ENCODE measurements at regions not wholly inside any gene's neighbourhood (a gene's known extent, or its start where the extent isn't known, plus 50 kb on each side); places are given as distances from the start of the nearest gene placed in this dataset.
"Not testable (repeated sequence)": the region's sequence is repeated elsewhere in the genome, so short reads cannot be mapped to it uniquely, and the experiment has no call there.

GRCh38 chr13:22846551-22846950 is 334.2 kb upstream of the SGCG start:
- H3K27me3 ChIP-seq (ENCODE audit: control insufficient read depth, insufficient read depth, low read length): no peaks in the 10 kb centered on the region
- no peak for DNase-seq
- no peaks in the 10 kb centered on the region for H3K36me3 ChIP-seq (replicated peaks; ENCODE audit: control insufficient read depth, insufficient read depth, low read length)
- no peak overlapping the region for H3K4me3 ChIP-seq (ENCODE audit: insufficient read depth, low read depth, low read length)

DNA sequence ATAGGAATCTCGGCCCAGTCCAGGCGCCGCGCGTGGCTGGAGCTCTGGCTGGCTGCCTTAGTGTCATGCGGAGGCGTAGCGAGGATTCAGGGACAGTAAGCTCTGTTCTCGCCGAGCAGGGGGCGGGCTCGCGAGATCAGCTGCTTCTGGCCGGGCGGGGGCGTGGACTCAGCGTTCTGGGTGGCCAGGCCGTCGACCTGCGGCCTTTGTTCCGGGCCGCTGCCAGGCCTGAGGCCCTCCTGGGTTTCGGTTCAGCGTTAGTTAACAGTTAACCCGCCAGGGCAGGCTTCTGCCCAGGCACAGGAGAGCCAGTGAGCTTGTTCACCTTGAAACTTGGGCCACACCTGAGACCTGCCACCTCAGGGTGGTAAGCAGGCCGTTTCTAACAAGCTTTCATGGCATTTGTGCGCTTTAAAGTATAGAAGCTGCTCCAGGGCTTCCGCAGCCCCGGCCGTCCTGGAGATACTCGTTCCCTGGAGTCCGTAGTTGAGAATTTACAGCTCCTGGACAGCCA is 332.2 kb upstream of the SGCG start:
- no peak overlapping the region for H3K4me3 ChIP-seq (ENCODE audit: insufficient read depth, low read depth, low read length)
- no peaks in the 10 kb centered on the region for H3K36me3 ChIP-seq (replicated peaks; ENCODE audit: control insufficient read depth, insufficient read depth, low read length)
- peak; percentile 85 for DNase-seq
- H3K27me3 ChIP-seq (ENCODE audit: control insufficient read depth, insufficient read depth, low read length): no peaks in the 10 kb centered on the region

DNA sequence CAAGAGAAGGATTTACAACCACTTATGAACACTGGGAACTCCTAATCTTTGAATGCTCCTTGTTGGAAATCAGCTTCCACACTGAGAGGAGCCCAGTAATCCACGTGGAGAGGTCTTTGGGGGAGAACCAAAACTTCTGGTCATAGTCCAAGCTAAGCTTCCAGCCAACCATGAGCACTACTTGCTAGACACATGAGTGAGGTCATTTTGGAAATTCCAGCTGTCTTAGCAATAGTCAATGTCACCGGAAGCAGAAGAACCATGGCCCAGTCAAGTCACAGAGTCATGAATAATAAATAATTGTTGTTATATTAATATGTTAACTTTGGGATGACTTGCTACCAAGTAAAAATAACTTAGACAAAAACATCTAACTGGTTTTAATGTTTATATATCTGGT is 324.9 kb upstream of the SGCG start:
- Histone ChIP-seq H3K27me3 (ENCODE audit: control insufficient read depth, insufficient read depth, low read length) (no peaks in the 10 kb centered on the region), H3K36me3 (replicated peaks; ENCODE audit: control insufficient read depth, insufficient read depth, low read length) (no peaks in the 10 kb centered on the region), H3K4me3 (ENCODE audit: insufficient read depth, low read depth, low read length) (no peak overlapping the region)
- DNase-seq: no peak

DNA sequence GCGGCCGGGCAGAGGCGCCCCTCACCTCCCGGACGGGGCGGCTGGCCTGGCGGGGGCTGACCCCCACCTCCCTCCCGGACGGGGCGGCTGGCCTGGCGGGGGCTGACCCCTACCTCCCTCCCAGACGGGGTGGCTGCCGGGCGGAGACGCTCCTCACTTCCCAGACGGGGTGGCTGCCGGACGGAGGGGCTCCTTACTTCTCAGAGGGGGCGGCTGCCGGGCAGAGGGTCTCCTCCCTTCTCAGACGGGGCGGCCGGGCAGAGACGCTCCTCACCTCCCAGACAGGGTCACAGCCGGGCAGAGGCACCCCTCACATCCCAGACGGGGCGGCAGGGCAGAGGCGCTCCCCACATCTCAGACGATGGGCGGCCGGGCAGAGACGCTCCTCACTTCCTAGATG is 321.8 kb upstream of the SGCG start:
- not testable (repeated sequence) for H3K27me3 ChIP-seq (ENCODE audit: control insufficient read depth, insufficient read depth, low read length); H3K36me3 ChIP-seq (replicated peaks; ENCODE audit: control insufficient read depth, insufficient read depth, low read length); DNase-seq; H3K4me3 ChIP-seq (ENCODE audit: insufficient read depth, low read depth, low read length)

DNA sequence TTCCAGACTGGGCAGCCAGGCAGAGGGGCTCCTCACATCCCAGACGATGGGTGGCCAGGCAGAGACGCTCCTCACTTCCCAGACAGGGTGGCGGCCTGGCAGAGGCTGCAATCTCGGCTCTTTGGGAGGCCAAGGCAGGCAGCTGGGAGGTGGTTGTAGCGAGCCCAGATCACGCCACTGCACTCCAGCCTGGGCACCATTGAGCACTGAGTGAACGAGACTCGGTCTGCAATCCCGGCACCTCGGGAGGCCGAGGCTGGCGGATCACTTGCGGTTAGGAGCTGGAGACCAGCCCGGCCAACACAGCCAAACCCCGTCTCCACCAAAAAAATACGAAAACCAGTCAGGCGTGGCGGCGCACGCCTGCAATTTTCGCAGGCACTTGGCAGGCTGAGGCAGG is 321.4 kb upstream of the SGCG start:
- not testable (repeated sequence) for H3K27me3 ChIP-seq (ENCODE audit: control insufficient read depth, insufficient read depth, low read length); DNase-seq; H3K4me3 ChIP-seq (ENCODE audit: insufficient read depth, low read depth, low read length); H3K36me3 ChIP-seq (replicated peaks; ENCODE audit: control insufficient read depth, insufficient read depth, low read length)

DNA sequence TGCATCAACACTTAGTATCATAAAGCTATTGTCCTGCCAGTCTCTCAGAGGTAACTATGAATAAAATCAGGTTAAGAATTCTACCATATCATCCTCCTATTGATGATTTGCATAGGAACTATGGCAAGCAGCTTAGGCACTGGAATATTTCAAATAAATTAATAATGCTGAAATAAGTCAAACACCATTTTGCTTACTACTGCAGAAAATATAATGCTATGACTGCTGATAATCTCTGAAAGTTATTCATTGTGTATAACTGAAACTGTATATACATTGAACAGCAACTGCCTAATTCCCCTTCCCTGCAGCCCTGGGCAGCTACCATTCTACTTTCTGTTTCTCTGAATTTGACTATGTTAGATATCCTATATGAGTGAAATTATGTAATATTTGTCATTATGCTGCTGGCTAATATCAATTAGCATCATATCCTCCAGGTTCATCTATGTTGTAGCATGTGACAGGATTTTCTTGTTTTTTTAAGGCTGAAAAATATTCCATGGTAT is 318.8 kb upstream of the SGCG start:
- H3K36me3 ChIP-seq (replicated peaks; ENCODE audit: control insufficient read depth, insufficient read depth, low read length): no peaks in the 10 kb centered on the region
- no peaks in the 10 kb centered on the region for H3K27me3 ChIP-seq (ENCODE audit: control insufficient read depth, insufficient read depth, low read length)
- no peak overlapping the region for H3K4me3 ChIP-seq (ENCODE audit: insufficient read depth, low read depth, low read length)
- no peak for DNase-seq

DNA sequence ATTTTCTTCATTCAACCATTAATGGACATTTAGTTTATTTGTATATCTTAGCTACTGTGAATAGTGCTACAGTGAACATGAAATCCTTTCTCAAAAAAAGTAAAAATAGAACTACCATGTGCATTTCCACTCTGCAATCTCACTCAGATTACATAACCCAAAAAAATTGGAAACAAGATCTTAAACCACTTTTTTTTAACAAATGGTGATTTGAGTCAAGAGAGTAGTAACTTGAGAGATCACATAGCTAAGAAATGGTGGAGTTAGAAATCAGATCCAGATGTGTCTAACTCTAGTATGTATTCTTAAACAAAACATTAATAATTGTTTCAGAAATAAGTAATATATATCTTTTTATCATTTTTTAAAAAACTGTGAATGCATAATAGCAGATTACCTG is 318.3 kb upstream of the SGCG start:
- no peak for DNase-seq
- Histone ChIP-seq H3K27me3 (ENCODE audit: control insufficient read depth, insufficient read depth, low read length) (no peaks in the 10 kb centered on the region), H3K36me3 (replicated peaks; ENCODE audit: control insufficient read depth, insufficient read depth, low read length) (no peaks in the 10 kb centered on the region), H3K4me3 (ENCODE audit: insufficient read depth, low read depth, low read length) (no peak overlapping the region)

DNA sequence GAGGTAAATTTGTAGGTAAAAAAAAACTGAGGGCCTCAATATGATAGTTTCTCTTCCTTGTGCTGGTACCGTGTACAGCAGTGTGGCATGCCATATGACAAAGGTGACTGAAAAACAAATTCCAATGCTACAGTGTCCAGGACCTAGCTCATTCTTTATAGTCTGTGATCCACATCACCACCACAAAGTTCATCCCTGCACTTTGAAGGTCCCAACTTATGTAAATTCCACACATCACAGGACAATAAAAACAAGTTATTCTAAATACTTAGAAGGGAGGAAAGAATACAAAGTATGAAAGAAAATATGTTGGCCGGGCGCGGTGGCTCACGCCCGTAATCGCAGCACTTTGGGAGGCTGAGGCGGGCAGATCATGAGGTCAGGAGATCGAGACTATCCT is 314.6 kb upstream of the SGCG start:
- H3K36me3 ChIP-seq (replicated peaks; ENCODE audit: control insufficient read depth, insufficient read depth, low read length): no peaks in the 10 kb centered on the region
- H3K27me3 ChIP-seq (ENCODE audit: control insufficient read depth, insufficient read depth, low read length): no peaks in the 10 kb centered on the region
- no peak for DNase-seq
- no peak overlapping the region for H3K4me3 ChIP-seq (ENCODE audit: insufficient read depth, low read depth, low read length)

DNA sequence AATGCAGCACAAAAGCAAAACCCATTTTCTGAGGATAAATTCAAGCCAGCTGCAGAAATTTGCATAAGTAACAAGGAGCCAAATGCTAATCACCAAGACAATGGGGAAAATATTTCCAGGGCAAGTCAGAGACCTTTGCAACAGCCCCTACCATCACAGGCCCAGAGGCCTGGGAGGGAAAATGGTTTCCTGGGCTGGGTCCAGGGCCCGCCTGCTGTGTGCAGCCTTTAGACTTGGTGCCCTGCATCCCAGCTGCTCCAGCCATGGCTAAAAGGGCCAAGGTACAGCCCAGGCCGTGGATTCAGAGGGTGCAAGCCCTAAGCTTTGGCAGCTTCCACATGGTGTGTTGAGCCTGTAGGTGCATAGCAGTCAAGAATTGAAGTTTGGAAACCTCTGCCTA is 309.5 kb upstream of the SGCG start:
- Histone ChIP-seq H3K27me3 (ENCODE audit: control insufficient read depth, insufficient read depth, low read length) (no peaks in the 10 kb centered on the region), H3K4me3 (ENCODE audit: insufficient read depth, low read depth, low read length) (no peak overlapping the region), H3K36me3 (replicated peaks; ENCODE audit: control insufficient read depth, insufficient read depth, low read length) (no peaks in the 10 kb centered on the region)
- no peak for DNase-seq

GRCh38 chr13:22874839-22875238 is 305.9 kb upstream of the SGCG start:
- H3K4me3 ChIP-seq (ENCODE audit: insufficient read depth, low read depth, low read length): no peak overlapping the region
- no peak for DNase-seq
- H3K36me3 ChIP-seq (replicated peaks; ENCODE audit: control insufficient read depth, insufficient read depth, low read length): no peaks in the 10 kb centered on the region
- no peaks in the 10 kb centered on the region for H3K27me3 ChIP-seq (ENCODE audit: control insufficient read depth, insufficient read depth, low read length)

DNA sequence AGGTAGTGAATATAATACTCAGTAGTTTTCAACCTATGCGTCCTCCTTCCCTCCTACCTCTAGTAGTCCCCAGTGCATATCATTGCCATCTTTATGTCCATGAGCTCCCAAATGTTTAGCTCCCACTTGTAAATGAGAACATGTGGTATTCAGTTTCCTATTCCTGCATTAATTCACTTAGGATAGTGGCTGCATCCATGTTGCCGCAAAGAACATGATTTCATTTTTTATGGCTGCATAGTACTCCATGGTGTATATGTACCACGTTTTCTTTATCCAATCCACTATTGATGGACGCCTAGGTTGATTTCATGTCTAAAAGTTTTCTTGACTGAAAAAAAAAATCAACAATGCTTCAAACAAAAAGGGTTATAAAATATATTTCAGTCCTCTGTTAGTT is 303.4 kb upstream of the SGCG start:
- H3K4me3 ChIP-seq (ENCODE audit: insufficient read depth, low read depth, low read length): no peak overlapping the region
- no peak for DNase-seq
- H3K27me3 ChIP-seq (ENCODE audit: control insufficient read depth, insufficient read depth, low read length): no peaks in the 10 kb centered on the region
- no peaks in the 10 kb centered on the region for H3K36me3 ChIP-seq (replicated peaks; ENCODE audit: control insufficient read depth, insufficient read depth, low read length)

- DNase-seq: peak; percentile 23
- no peaks in the 10 kb centered on the region for H3K27me3 ChIP-seq (ENCODE audit: control insufficient read depth, insufficient read depth, low read length)
- no peak overlapping the region for H3K4me3 ChIP-seq (ENCODE audit: insufficient read depth, low read depth, low read length)
- H3K36me3 ChIP-seq (replicated peaks; ENCODE audit: control insufficient read depth, insufficient read depth, low read length): no peaks in the 10 kb centered on the region
Measured at GRCh38 chr13:22880741-22881720, 299.7 kb upstream of the SGCG start.

- H3K36me3 ChIP-seq (replicated peaks; ENCODE audit: control insufficient read depth, insufficient read depth, low read length); DNase-seq; H3K27me3 ChIP-seq (ENCODE audit: control insufficient read depth, insufficient read depth, low read length); H3K4me3 ChIP-seq (ENCODE audit: insufficient read depth, low read depth, low read length): not testable (repeated sequence)
Measured at GRCh38 chr13:22881721-22882608, 298.8 kb upstream of the SGCG start.

- no peak for DNase-seq
- H3K36me3 ChIP-seq (replicated peaks; ENCODE audit: control insufficient read depth, insufficient read depth, low read length): no peaks in the 10 kb centered on the region
- no peak overlapping the region for H3K4me3 ChIP-seq (ENCODE audit: insufficient read depth, low read depth, low read length)
- H3K27me3 ChIP-seq (ENCODE audit: control insufficient read depth, insufficient read depth, low read length): no peaks in the 10 kb centered on the region
Measured at GRCh38 chr13:22883262-22883840, 297.4 kb upstream of the SGCG start.
